ENCODE measurements at regions not wholly inside any gene's neighbourhood (a gene's known extent, or its start where the extent isn't known, plus 50 kb on each side); places are given as distances from the start of the nearest gene placed in this dataset.

DNA sequence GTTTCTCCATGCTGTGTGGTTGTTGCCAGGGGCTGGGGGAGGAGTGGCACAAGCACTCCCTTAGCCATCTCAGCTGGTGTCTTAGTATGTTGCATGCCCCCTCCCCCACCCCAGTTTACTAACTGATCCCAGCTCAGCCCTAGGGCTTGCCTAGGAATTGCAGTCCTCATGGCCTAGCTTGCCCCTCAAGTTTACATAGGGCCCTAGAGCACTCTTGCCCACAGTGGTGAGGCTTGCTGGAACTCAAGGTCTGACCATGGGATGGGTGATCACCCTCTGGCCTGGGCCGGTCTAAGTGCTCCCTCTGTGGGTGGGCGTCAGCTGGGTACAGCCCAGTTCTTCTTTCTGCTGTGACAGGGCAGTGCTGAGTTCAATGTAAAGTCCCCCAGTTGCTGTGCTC is 156.1 kb upstream of the PIEZO2 start:
- TF ChIP-seq, protein P1, sequence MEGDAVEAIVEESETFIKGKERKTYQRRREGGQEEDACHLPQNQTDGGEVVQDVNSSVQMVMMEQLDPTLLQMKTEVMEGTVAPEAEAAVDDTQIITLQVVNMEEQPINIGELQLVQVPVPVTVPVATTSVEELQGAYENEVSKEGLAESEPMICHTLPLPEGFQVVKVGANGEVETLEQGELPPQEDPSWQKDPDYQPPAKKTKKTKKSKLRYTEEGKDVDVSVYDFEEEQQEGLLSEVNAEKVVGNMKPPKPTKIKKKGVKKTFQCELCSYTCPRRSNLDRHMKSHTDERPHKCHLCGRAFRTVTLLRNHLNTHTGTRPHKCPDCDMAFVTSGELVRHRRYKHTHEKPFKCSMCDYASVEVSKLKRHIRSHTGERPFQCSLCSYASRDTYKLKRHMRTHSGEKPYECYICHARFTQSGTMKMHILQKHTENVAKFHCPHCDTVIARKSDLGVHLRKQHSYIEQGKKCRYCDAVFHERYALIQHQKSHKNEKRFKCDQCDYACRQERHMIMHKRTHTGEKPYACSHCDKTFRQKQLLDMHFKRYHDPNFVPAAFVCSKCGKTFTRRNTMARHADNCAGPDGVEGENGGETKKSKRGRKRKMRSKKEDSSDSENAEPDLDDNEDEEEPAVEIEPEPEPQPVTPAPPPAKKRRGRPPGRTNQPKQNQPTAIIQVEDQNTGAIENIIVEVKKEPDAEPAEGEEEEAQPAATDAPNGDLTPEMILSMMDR (IDR thresholded peaks at IDR 0.05): no peak
- TF ChIP-seq POLR2A (IDR thresholded peaks at IDR 0.05): no peak

Data from right lobe of liver (tissue), 4 donors.